WTC11 (cell line): ENCODE measurements at regions not wholly inside any gene's neighbourhood (a gene's known extent, or its start where the extent isn't known, plus 50 kb on each side); places are given as distances from the start of the nearest gene placed in this dataset.

Experiments
- ATAC-seq: fragments of 200-7000 bp; cut with Tn5 transposase; 2 replicates; pipeline ENCODE4 v1.10.0; 2021; ENCODE audit warnings: mild to moderate bottlenecking, moderate library complexity
- CTCF ChIA-PET: fragments of 300-600 bp; sonication (Branson Sonifier 250); formaldehyde crosslinking; loops from one replicate; lab custom pipeline; 2021; ENCODE audit warnings: antibody characterized with exemption; lab: Charles Lee
- POLR2A ChIA-PET: fragments of 350-600 bp; sonication (Branson Sonifier 250); formaldehyde crosslinking; loops from one replicate; lab custom pipeline; 2021; ENCODE audit warnings: antibody characterized with exemption; lab: Charles Lee
- DNase-seq: peaks from one replicate; pipeline ENCODE4 v3.0.0; 2021; ENCODE audit warnings: low spot score
- H3K27ac Mint-ChIP-seq: 2 replicates; pipeline ENCODE4 v1.8.0; 2021; ENCODE audit warnings: mixed read lengths
- H3K27me3 Mint-ChIP-seq: 2 replicates; pipeline ENCODE4 v1.8.0; 2021; ENCODE audit warnings: low read depth, mild to moderate bottlenecking, moderate library complexity, mixed read lengths
- H3K36me3 Mint-ChIP-seq: 2 replicates; pipeline ENCODE4 v1.8.0; 2021; ENCODE audit warnings: mixed read lengths
- H3K4me1 Mint-ChIP-seq: 2 replicates; pipeline ENCODE4 v1.8.0; 2022; ENCODE audit warnings: mixed read lengths
- H3K4me3 Mint-ChIP-seq: 2 replicates; pipeline ENCODE4 v1.8.0; 2021; ENCODE audit warnings: mild to moderate bottlenecking, moderate library complexity, mixed read lengths
- H3K9me3 Mint-ChIP-seq: 2 replicates; pipeline ENCODE4 v1.8.0; 2021; ENCODE audit warnings: mixed read lengths
- AFF4 ChIP-seq: sonication (generic); formaldehyde crosslinking; IDR thresholded peaks from 2 replicates; pipeline ENCODE4 v1.8.1; 2023; ENCODE audit warnings: mild to moderate bottlenecking, missing genetic modification reagents, borderline replicate concordance
- AR ChIP-seq: fragments of 250-450 bp; sonication (Bioruptor Pico); IDR thresholded peaks from 2 replicates; pipeline ENCODE4 v1.9.0; 2021; ENCODE audit warnings: mild to moderate bottlenecking
- CREB1 ChIP-seq: sonication (generic); formaldehyde crosslinking; IDR thresholded peaks from 2 replicates; pipeline ENCODE4 v1.8.0; 2023; ENCODE audit warnings: mild to moderate bottlenecking, missing genetic modification reagents
- FOXJ3 ChIP-seq: sonication (generic); formaldehyde crosslinking; IDR thresholded peaks from 2 replicates; pipeline ENCODE4 v1.9.0; 2021; ENCODE audit warnings: missing genetic modification reagents, mild to moderate bottlenecking, borderline replicate concordance
- GRHL2 ChIP-seq: fragments of 250-450 bp; sonication (Bioruptor Pico); IDR thresholded peaks from 2 replicates; pipeline ENCODE4 v1.8.0; 2022; ENCODE audit warnings: mild to moderate bottlenecking, moderate library complexity; ENCODE audit not compliant: insufficient replicate concordance, severe bottlenecking
- GTF2I ChIP-seq: fragments of 250-450 bp; sonication (Bioruptor Pico); conservative IDR thresholded peaks from 2 replicates; pipeline ENCODE4 v1.4.0; 2021; ENCODE audit warnings: mild to moderate bottlenecking
- NFE2L1 ChIP-seq: sonication (generic); formaldehyde crosslinking; IDR thresholded peaks from 2 replicates; pipeline ENCODE4 v1.8.1; 2023; ENCODE audit warnings: missing genetic modification reagents
- NR1H2 ChIP-seq: sonication (generic); formaldehyde crosslinking; IDR thresholded peaks from 2 replicates; pipeline ENCODE4 v1.9.0; 2021; ENCODE audit warnings: mild to moderate bottlenecking, moderate library complexity, missing genetic modification reagents
- PRRX2 ChIP-seq: fragments of 250-450 bp; sonication (Bioruptor Pico); IDR thresholded peaks from 2 replicates; pipeline ENCODE4 v1.8.0; 2021; ENCODE audit warnings: mild to moderate bottlenecking
- SP1 ChIP-seq: sonication (generic); formaldehyde crosslinking; conservative IDR thresholded peaks from 2 replicates; pipeline ENCODE4 v1.8.1; 2022; ENCODE audit warnings: missing genetic modification reagents
- ZNF423 ChIP-seq: fragments of 250-450 bp; sonication (Bioruptor Pico); IDR thresholded peaks from 2 replicates; pipeline ENCODE4 v2.1.2; 2022; ENCODE audit warnings: mild to moderate bottlenecking, moderate library complexity
- TF ChIP-seq, protein P1 (sequence below): sonication (generic); formaldehyde crosslinking; IDR thresholded peaks from 2 replicates; pipeline ENCODE4 v1.8.0; 2023; ENCODE audit warnings: missing genetic modification reagents
- TF ChIP-seq, protein P2 (sequence below): fragments of 250-450 bp; sonication (Bioruptor Pico); IDR thresholded peaks from 2 replicates; pipeline ENCODE4 v2.1.2; 2022; ENCODE audit warnings: mild to moderate bottlenecking, moderate library complexity

DNA sequence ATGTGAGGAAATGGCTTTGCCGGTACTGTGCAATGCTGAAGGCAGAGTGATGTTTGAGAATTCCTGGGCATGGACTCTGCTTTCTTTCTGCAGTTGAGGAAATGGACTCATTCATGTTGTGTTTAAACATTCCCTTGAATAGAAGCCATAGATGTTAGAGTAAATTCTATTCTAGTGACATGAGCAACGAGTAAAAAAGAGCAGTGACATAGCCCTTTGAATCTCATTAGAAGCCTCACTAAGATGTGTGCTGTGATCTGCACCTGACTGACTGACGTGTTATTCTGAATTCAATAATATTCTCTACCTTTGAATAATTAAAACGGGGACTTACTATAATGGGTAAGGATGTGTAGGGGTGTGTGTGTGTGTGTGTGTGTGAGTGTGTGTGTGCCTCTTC is 113.7 kb upstream of the KLF4 start (continued):
- TF ChIP-seq, protein P1, sequence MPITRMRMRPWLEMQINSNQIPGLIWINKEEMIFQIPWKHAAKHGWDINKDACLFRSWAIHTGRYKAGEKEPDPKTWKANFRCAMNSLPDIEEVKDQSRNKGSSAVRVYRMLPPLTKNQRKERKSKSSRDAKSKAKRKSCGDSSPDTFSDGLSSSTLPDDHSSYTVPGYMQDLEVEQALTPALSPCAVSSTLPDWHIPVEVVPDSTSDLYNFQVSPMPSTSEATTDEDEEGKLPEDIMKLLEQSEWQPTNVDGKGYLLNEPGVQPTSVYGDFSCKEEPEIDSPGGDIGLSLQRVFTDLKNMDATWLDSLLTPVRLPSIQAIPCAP (CRISPR knock-in tag), result no peak
- TF ChIP-seq CREB1 (no peak), NFE2L1 (no peak), PRRX2 (CRISPR knock-in tag) (no peak), AR (no peak), SP1 (no peak), FOXJ3 (CRISPR knock-in tag) (no peak), AFF4 (CRISPR knock-in tag) (no peak), GRHL2 (CRISPR knock-in tag) (no peak)

- peaks cover 18% of the 10 kb centered on the region for H3K4me1 Mint-ChIP-seq
- ChIA-PET POLR2A (no interaction called here), CTCF (interaction anchor here (1.6 kb wide), 1 partner anchor 175 kb away, joined by 3 read pairs; no protein-coding TSS in a partner anchor)
- TF ChIP-seq NR1H2 (CRISPR knock-in tag) (no peak), GTF2I (no peak), ZNF423 (CRISPR knock-in tag) (no peak), AR (no peak)
- TF ChIP-seq, protein P2, sequence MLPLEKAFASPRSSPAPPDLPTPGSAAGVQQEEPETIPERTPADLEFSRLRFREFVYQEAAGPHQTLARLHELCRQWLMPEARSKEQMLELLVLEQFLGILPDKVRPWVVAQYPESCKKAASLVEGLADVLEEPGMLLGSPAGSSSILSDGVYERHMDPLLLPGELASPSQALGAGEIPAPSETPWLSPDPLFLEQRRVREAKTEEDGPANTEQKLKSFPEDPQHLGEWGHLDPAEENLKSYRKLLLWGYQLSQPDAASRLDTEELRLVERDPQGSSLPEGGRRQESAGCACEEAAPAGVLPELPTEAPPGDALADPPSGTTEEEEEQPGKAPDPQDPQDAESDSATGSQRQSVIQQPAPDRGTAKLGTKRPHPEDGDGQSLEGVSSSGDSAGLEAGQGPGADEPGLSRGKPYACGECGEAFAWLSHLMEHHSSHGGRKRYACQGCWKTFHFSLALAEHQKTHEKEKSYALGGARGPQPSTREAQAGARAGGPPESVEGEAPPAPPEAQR (CRISPR knock-in tag), result no peak
- no peak overlapping the region for H3K27ac Mint-ChIP-seq
- H3K4me3 Mint-ChIP-seq, result no peak overlapping the region
- no peaks in the 10 kb centered on the region for H3K36me3 Mint-ChIP-seq
- ATAC-seq, result no peak
- no peaks in the 10 kb centered on the region for H3K9me3 Mint-ChIP-seq
- no peaks in the 10 kb centered on the region for H3K27me3 Mint-ChIP-seq
- no peak for DNase-seq
Measured at GRCh38 chr9:107600060-107600573, 110.5 kb upstream of the KLF4 start.
